C4-2B (cell line): ENCODE measurements at regions not wholly inside any gene's neighbourhood (a gene's known extent, or its start where the extent isn't known, plus 50 kb on each side); places are given as distances from the start of the nearest gene placed in this dataset.
"Not testable (repeated sequence)": the region's sequence is repeated elsewhere in the genome, so short reads cannot be mapped to it uniquely, and the experiment has no call there.

Experiments used
- H3K27ac ChIP-seq: fragments of 450-650 bp; 2 replicates; pipeline ENCODE4 v1.5.1; 2017
- ZFX ChIP-seq: fragments of 450-650 bp; IDR thresholded peaks from 2 replicates; pipeline ENCODE4 v1.6.1; 2017
- TF ChIP-seq, protein P1 (sequence below): fragments of 450-650 bp; conservative IDR thresholded peaks from 2 replicates; pipeline ENCODE4 v1.5.1; 2017; ENCODE audit warnings: mild to moderate bottlenecking

DNA sequence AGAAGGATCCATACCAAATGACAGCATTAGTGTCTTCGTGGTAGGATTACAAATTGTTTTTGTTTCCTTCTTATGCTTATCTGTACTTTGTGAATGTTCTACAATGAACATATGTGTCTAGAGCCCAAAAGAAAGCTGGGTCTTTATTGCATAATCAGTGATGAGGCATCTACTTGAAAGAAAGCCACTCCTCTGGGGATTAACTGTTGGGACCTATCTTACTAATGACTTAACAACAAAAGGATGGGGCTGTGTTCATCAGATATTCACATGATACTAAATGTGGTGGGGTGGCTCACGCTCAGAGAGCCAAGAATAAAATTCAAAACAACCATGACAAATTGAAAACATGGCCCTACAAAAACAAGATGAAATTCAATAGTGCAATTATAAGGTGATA lies 160.2 kb downstream of the RGS9 start:
- TF ChIP-seq ZFX = no peak
- TF ChIP-seq, protein P1, sequence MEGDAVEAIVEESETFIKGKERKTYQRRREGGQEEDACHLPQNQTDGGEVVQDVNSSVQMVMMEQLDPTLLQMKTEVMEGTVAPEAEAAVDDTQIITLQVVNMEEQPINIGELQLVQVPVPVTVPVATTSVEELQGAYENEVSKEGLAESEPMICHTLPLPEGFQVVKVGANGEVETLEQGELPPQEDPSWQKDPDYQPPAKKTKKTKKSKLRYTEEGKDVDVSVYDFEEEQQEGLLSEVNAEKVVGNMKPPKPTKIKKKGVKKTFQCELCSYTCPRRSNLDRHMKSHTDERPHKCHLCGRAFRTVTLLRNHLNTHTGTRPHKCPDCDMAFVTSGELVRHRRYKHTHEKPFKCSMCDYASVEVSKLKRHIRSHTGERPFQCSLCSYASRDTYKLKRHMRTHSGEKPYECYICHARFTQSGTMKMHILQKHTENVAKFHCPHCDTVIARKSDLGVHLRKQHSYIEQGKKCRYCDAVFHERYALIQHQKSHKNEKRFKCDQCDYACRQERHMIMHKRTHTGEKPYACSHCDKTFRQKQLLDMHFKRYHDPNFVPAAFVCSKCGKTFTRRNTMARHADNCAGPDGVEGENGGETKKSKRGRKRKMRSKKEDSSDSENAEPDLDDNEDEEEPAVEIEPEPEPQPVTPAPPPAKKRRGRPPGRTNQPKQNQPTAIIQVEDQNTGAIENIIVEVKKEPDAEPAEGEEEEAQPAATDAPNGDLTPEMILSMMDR = no peak
- H3K27ac ChIP-seq = no peak overlapping the region

DNA sequence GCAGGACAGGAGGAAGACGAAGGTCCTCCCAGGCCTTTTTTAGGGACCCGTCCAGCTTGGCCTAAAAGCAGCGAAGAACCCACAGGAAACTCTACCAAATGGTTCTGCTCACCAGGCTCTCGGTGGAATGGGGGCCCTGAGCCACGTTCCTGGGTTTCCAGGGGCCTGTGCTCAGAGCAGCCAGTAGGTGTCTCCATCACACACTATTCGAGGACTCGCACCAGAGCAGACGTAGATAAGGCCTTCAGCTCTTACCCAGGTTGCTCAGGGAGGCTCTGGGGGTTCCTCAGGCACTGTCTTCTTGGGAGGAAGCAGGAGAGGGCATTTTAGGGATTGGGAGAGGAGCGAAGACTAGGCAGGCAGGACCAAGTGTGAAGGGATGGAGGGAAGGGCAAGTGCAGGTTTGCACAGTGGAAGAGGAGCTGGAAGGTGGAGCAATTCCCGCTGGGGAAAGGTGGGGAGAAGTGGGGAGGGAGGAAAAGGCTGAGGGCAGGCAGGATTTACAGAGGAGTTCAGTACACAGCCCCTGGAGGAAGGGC lies 157.1 kb downstream of the RGS9 start:
- no peak for TF ChIP-seq ZFX
- TF ChIP-seq, protein P1 = peak; percentile 92
- no peak overlapping the region for H3K27ac ChIP-seq

DNA sequence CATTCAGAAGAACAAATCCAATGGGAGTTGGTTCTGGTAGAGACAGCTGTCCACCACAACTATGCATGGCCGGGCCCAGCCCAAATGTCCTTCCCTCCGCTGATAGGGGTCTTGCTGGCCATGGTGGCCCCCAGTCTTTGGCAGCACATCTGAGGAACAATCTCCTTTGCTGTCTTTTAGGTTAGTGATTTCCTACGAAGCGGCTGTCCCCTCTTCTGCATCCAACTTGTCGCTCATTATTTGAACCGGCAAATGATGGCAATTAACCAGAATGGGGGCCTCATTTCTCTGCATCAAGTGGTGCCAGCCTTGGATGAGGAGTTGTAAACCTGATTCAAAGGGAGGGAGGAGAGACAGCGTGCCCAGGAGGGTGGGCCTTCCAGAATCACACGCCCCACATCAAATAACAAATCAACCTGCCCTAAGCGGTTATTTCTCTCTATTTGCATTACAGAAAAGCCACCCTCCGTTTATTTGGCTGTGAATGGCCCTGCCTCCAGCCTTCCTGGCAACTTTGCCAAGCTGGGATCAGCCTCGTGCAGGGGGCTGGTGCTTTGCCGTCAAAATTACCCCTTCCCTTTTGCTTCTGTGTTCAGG lies 156.5 kb downstream of the RGS9 start:
- TF ChIP-seq ZFX = no peak
- TF ChIP-seq, protein P1 = no peak

DNA sequence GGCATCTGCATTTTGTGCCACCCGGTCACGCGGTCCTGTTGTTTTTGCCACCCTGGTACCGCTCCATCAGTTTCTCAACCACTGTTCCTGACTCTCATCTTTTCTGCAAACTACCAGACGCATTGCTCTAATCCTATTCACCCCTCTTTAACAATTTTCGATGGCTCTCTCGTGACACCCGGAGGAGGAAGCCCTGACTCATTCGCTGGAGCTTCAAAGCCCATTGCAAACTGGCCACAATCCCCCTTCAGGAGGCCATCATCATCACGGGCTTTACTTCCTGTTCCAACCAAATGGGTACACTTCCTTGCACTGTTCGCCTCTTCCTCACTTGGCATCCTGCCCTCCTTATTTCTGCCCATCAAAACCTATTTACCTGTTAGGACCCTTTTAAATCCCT lies 155.3 kb downstream of the RGS9 start:
- TF ChIP-seq ZFX = no peak
- TF ChIP-seq, protein P1 = no peak

More for the DNA sequence above, 156.5 kb downstream of the RGS9 start:
- H3K27ac ChIP-seq = no peak overlapping the region

DNA sequence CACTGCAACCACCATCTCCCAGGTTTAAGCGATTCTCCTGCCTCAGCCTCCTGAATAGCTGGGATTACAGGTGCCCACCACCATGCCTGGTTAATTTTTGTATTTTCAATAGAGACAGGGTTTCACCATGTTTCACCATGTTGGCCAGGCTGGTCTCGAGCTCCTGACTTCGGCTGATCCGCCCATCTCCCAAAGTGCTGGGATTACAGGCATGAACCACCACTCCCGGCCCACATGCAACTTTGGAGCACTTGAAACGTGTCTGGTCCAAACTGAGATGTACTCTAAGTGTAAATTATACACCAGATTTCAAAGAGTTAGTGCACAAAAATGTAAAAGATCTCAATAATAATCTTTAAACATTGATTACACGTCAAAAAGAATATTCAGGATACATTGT lies 154.1 kb downstream of the RGS9 start:
- not testable (repeated sequence) for H3K27ac ChIP-seq

More for the DNA sequence above, 155.3 kb downstream of the RGS9 start:
- H3K27ac ChIP-seq = no peak overlapping the region

DNA sequence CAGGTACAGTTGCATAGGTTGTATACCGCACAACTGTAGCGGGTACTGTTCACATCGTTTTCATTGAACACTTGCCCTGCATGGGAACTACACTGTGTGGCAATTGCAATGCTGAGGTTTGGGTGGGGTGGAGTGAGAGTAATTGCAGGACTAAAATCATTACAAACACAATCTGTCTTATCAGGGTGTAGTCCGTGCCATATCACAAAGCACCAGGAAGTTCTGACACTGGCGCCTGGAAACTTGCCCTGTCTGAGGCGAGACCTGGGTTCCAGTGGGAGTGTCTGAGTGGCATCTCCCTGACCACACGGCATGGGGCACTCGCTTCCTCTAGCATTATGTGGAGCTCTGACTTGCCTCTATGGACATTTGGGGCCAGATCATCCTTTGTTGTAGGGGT lies 153.4 kb downstream of the RGS9 start:
- H3K27ac ChIP-seq = no peak overlapping the region
- TF ChIP-seq ZFX = no peak
- TF ChIP-seq, protein P1 = no peak

DNA sequence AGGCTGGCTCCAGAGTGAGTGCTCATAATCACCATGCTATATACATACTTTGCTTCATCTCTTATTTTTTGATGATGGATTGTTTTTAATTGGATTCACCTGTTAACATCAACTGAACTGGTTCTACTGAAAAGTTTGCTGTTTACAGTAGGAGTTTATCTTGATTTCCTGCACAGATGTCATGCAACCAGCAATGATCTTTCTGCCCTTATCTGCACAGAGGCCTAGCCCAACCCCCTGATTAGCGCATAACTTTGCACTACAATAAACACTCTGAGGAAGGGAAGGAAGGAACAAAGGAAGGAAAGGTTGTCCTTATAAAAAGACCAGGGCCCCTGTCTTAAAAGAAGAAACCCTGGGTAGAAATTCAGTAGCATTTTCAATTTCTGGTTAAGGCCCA lies 152.9 kb downstream of the RGS9 start:
- TF ChIP-seq ZFX = no peak
- TF ChIP-seq, protein P1 = no peak

DNA sequence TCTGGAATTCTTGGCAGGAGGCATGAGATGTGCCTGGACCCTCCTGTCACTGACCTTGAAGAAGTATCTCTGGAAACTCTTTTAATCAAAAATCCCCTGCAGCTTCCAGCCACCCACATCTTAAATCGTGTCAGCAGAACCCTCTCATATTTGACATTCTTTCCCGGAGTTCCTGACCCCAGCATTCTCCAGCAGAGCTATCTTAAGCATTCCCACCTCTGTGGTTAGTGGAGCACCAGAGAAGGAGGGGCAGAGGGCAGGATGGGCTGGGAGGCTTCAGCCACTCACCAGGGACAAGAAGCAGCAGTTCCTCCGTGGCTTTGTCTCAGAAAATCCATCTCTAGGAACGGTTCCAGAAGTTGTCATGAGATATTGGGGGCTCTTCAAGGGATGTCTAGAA lies 149.9 kb downstream of the RGS9 start:
- TF ChIP-seq ZFX = no peak
- TF ChIP-seq, protein P1 = no peak
- no peak overlapping the region for H3K27ac ChIP-seq

More for the DNA sequence above, 152.9 kb downstream of the RGS9 start:
- no peak overlapping the region for H3K27ac ChIP-seq
